OCI-LY3 (cell line): ENCODE measurements at regions not wholly inside any gene's neighbourhood (a gene's known extent, or its start where the extent isn't known, plus 50 kb on each side); places are given as distances from the start of the nearest gene placed in this dataset.

Source experiments
- H2AFZ ChIP-seq: fragments of 200-600, 300-600 bp; shearing (Covaris generic); 2 replicates; pipeline ENCODE4 v1.6.0; 2014; ENCODE audit warnings: antibody characterized with exemption, low read depth, low read length
- H3K27ac ChIP-seq: fragments of 200-600, 300-600 bp; sonication (generic); 2 replicates; pipeline ENCODE4 v1.5.1; 2014; ENCODE audit warnings: mild to moderate bottlenecking, low read length, moderate library complexity, mixed read lengths
- H3K27me3 ChIP-seq: fragments of 200-600, 300-600 bp; sonication (generic); 2 replicates; pipeline ENCODE4 v1.6.1; 2014; ENCODE audit warnings: low read depth, low read length, mixed read lengths
- H3K36me3 ChIP-seq: fragments of 200-600, 300-600 bp; sonication (generic); replicated peaks from 2 replicates; pipeline ENCODE3; 2014; ENCODE audit warnings: low read depth, low read length, mixed read lengths
- H3K4me1 ChIP-seq: fragments of 300-600, 200-600 bp; sonication (generic); 2 replicates; pipeline ENCODE4 v1.6.1; 2014; ENCODE audit warnings: low read length, mixed read lengths
- H3K4me2 ChIP-seq: fragments of 200-600, 300-600 bp; sonication (generic); 2 replicates; pipeline ENCODE4 v1.6.1; 2014; ENCODE audit warnings: low read length, mixed read lengths
- H3K4me3 ChIP-seq: fragments of 300-600, 200-600 bp; sonication (generic); 2 replicates; pipeline ENCODE4 v1.5.1; 2014; ENCODE audit warnings: antibody characterized with exemption, mild to moderate bottlenecking, low read length, moderate library complexity
- H3K79me2 ChIP-seq: fragments of 300-600, 200-600 bp; shearing (Covaris generic); 2 replicates; pipeline ENCODE4 v1.6.1; 2014; ENCODE audit warnings: mild to moderate bottlenecking, low read length, mixed read lengths
- H3K9ac ChIP-seq: fragments of 300-600, 200-600 bp; shearing (Covaris generic); 2 replicates; pipeline ENCODE4 v1.6.0; 2014; ENCODE audit warnings: mild to moderate bottlenecking, low read length, moderate library complexity
- H3K9me3 ChIP-seq: fragments of 200-600, 300-600 bp; shearing (Covaris generic); 2 replicates; pipeline ENCODE4 v1.6.1; 2014; ENCODE audit warnings: low read length, mixed read lengths; ENCODE audit not compliant: insufficient read depth
- H4K20me1 ChIP-seq: fragments of 200-600, 300-600 bp; sonication (generic); 2 replicates; pipeline ENCODE4 v1.6.1; 2016; ENCODE audit warnings: low read length, mixed read lengths; ENCODE audit not compliant: insufficient read depth
- CTCF ChIP-seq: fragments of 200-600, 300-600 bp; sonication (generic); IDR thresholded peaks from 2 replicates; pipeline ENCODE4 v1.5.1; 2014; ENCODE audit warnings: antibody characterized with exemption, low read length, low read depth
- EZH2phosphoT487 ChIP-seq: fragments of 200-600 bp; shearing (Covaris generic); IDR thresholded peaks from 2 replicates; pipeline ENCODE4 v1.6.1; 2018; ENCODE audit warnings: antibody characterized with exemption, mixed run types, low read depth

- Histone ChIP-seq H3K4me1 (no peaks in the 10 kb centered on the region), H3K27me3 (no peaks in the 10 kb centered on the region), H3K9ac (no peak overlapping the region), H4K20me1 (no peaks in the 10 kb centered on the region), H3K36me3 (peaks cover 4% of the 10 kb centered on the region), H2AFZ (no peak overlapping the region), H3K79me2 (no peaks in the 10 kb centered on the region), H3K4me2 (no peak overlapping the region), H3K4me3 (no peak overlapping the region), H3K27ac (no peak overlapping the region), H3K9me3 (peaks cover 3% of the 10 kb centered on the region; the same call in 1 of the 2 replicates)
- TF ChIP-seq EZH2phosphoT487 = no peak
- no peak for TF ChIP-seq CTCF
These were observed 912.1 kb downstream of the SLC4A3 start for GRCh38 chr2:220539481-220539880.

- Histone ChIP-seq H3K4me1 (no peaks in the 10 kb centered on the region), H3K4me2 (no peak overlapping the region), H3K9ac (no peak overlapping the region), H3K36me3 (no peaks in the 10 kb centered on the region), H3K27me3 (no peaks in the 10 kb centered on the region), H3K9me3 (no peaks in the 10 kb centered on the region), H3K4me3 (no peak overlapping the region), H3K27ac (no peak overlapping the region), H3K79me2 (no peaks in the 10 kb centered on the region), H2AFZ (no peak overlapping the region), H4K20me1 (no peaks in the 10 kb centered on the region)
- no peak for TF ChIP-seq EZH2phosphoT487
- no peak for TF ChIP-seq CTCF
These were observed 916.6 kb downstream of the SLC4A3 start for GRCh38 chr2:220544049-220544448.

- Histone ChIP-seq H3K36me3 (no peaks in the 10 kb centered on the region), H3K9ac (no peak overlapping the region), H4K20me1 (no peaks in the 10 kb centered on the region), H2AFZ (no peak overlapping the region), H3K79me2 (no peaks in the 10 kb centered on the region), H3K9me3 (no peaks in the 10 kb centered on the region), H3K4me1 (no peaks in the 10 kb centered on the region), H3K4me3 (no peak overlapping the region), H3K4me2 (no peak overlapping the region), H3K27me3 (no peaks in the 10 kb centered on the region), H3K27ac (no peak overlapping the region)
- TF ChIP-seq CTCF = no peak
- no peak for TF ChIP-seq EZH2phosphoT487
These were observed 923.7 kb downstream of the SLC4A3 start for GRCh38 chr2:220550995-220551700.

DNA sequence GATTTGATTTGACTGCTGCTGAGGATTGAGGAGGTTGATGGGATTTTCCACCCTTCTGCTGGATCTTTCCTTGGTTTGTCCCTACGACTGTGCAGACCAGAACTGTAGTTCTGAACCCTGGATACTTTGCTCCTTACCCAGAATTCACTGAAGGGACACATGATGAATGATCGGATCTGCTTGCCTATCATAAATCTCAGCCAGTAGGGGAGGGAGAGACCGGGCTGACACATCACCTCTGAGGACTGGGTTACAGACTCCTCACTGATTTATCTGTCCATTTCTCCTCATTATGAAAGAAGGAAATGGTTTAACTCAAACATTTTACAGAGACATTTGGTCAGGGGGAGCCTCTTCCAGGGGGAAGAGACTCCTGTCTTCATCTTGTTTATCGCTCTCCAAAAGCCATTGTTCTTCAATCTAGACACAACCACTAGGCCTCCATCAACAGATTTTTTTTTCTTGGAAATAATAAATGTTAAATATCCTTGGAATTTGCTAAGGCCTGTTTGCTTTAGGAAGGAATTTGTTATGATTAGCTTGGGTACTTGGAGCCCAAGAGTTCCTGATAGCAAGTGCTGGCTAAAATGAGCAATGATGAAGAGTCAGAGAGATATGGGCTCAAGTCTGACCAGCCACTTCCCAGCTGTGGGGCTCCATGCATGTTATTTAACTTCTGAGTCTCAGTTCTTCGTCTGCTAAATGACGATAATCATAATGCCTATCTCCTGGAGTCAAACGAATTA, 925.5 kb downstream of the SLC4A3 start:
- Histone ChIP-seq H3K4me3 (no peak overlapping the region), H3K9me3 (no peaks in the 10 kb centered on the region), H3K79me2 (no peaks in the 10 kb centered on the region), H3K9ac (no peak overlapping the region), H4K20me1 (no peaks in the 10 kb centered on the region), H3K36me3 (no peaks in the 10 kb centered on the region), H3K4me1 (no peaks in the 10 kb centered on the region), H3K27ac (no peak overlapping the region), H2AFZ (no peak overlapping the region), H3K4me2 (no peak overlapping the region), H3K27me3 (no peaks in the 10 kb centered on the region)
- no peak for TF ChIP-seq EZH2phosphoT487
- TF ChIP-seq CTCF = no peak
